ENCODE measurements at regions not wholly inside any gene's neighbourhood (a gene's known extent, or its start where the extent isn't known, plus 50 kb on each side); places are given as distances from the start of the nearest gene placed in this dataset.

GRCh38 chr12:33676866-33677265, 237.2 kb upstream of the SYT10 start (continued):
- TF ChIP-seq, protein P1, sequence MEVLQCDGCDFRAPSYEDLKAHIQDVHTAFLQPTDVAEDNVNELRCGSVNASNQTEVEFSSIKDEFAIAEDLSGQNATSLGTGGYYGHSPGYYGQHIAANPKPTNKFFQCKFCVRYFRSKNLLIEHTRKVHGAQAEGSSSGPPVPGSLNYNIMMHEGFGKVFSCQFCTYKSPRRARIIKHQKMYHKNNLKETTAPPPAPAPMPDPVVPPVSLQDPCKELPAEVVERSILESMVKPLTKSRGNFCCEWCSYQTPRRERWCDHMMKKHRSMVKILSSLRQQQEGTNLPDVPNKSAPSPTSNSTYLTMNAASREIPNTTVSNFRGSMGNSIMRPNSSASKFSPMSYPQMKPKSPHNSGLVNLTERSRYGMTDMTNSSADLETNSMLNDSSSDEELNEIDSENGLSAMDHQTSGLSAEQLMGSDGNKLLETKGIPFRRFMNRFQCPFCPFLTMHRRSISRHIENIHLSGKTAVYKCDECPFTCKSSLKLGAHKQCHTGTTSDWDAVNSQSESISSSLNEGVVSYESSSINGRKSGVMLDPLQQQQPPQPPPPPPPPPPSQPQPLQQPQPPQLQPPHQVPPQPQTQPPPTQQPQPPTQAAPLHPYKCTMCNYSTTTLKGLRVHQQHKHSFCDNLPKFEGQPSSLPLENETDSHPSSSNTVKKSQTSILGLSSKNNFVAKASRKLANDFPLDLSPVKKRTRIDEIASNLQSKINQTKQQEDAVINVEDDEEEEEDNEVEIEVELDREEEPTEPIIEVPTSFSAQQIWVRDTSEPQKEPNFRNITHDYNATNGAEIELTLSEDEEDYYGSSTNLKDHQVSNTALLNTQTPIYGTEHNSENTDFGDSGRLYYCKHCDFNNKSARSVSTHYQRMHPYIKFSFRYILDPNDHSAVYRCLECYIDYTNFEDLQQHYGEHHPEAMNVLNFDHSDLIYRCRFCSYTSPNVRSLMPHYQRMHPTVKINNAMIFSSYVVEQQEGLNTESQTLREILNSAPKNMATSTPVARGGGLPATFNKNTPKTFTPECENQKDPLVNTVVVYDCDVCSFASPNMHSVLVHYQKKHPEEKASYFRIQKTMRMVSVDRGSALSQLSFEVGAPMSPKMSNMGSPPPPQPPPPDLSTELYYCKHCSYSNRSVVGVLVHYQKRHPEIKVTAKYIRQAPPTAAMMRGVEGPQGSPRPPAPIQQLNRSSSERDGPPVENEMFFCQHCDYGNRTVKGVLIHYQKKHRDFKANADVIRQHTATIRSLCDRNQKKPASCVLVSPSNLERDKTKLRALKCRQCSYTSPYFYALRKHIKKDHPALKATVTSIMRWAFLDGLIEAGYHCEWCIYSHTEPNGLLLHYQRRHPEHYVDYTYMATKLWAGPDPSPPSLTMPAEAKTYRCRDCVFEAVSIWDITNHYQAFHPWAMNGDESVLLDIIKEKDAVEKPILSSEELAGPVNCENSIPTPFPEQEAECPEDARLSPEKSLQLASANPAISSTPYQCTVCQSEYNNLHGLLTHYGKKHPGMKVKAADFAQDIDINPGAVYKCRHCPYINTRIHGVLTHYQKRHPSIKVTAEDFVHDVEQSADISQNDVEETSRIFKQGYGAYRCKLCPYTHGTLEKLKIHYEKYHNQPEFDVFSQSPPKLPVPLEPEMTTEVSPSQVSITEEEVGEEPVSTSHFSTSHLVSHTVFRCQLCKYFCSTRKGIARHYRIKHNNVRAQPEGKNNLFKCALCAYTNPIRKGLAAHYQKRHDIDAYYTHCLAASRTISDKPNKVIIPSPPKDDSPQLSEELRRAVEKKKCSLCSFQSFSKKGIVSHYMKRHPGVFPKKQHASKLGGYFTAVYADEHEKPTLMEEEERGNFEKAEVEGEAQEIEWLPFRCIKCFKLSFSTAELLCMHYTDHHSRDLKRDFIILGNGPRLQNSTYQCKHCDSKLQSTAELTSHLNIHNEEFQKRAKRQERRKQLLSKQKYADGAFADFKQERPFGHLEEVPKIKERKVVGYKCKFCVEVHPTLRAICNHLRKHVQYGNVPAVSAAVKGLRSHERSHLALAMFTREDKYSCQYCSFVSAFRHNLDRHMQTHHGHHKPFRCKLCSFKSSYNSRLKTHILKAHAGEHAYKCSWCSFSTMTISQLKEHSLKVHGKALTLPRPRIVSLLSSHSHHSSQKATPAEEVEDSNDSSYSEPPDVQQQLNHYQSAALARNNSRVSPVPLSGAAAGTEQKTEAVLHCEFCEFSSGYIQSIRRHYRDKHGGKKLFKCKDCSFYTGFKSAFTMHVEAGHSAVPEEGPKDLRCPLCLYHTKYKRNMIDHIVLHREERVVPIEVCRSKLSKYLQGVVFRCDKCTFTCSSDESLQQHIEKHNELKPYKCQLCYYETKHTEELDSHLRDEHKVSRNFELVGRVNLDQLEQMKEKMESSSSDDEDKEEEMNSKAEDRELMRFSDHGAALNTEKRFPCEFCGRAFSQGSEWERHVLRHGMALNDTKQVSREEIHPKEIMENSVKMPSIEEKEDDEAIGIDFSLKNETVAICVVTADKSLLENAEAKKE (CRISPR knock-in tag; IDR thresholded peaks at IDR 0.05): no peak
- TF ChIP-seq, protein P2, sequence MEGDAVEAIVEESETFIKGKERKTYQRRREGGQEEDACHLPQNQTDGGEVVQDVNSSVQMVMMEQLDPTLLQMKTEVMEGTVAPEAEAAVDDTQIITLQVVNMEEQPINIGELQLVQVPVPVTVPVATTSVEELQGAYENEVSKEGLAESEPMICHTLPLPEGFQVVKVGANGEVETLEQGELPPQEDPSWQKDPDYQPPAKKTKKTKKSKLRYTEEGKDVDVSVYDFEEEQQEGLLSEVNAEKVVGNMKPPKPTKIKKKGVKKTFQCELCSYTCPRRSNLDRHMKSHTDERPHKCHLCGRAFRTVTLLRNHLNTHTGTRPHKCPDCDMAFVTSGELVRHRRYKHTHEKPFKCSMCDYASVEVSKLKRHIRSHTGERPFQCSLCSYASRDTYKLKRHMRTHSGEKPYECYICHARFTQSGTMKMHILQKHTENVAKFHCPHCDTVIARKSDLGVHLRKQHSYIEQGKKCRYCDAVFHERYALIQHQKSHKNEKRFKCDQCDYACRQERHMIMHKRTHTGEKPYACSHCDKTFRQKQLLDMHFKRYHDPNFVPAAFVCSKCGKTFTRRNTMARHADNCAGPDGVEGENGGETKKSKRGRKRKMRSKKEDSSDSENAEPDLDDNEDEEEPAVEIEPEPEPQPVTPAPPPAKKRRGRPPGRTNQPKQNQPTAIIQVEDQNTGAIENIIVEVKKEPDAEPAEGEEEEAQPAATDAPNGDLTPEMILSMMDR (conservative IDR thresholded peaks at IDR 0.05; ENCODE audit: low read depth in 2 of 2): no peak
- TF ChIP-seq ETS1 (IDR thresholded peaks at IDR 0.05) (no peak), POLR2AphosphoS5 (IDR thresholded peaks at IDR 0.05; ENCODE audit: low read depth) (no peak), STAT1 (IDR thresholded peaks at IDR 0.05; ENCODE audit: unreplicated experiment) (no peak), ZNF114 (CRISPR knock-in tag; IDR thresholded peaks at IDR 0.05) (no peak), EZH2 (IDR thresholded peaks at IDR 0.05; ENCODE audit: low read depth, unreplicated experiment) (no peak), ZNF331 (CRISPR knock-in tag; IDR thresholded peaks at IDR 0.05; ENCODE audit: low read depth) (no peak), EZH2phosphoT487 (IDR thresholded peaks at IDR 0.05; ENCODE audit: unreplicated experiment) (no peak)
